Adrenal gland (tissue), 5 donors: ENCODE measurements at regions not wholly inside any gene's neighbourhood (a gene's known extent, or its start where the extent isn't known, plus 50 kb on each side); places are given as distances from the start of the nearest gene placed in this dataset.

Experiments used
- POLR2A ChIP-seq, 2 donors: fragments of 450-650 bp; IDR thresholded peaks; one replicate each; pipeline ENCODE4 v1.6.1; 2017; ENCODE audit warnings: antibody characterized with exemption in 2 of 2, mild to moderate bottlenecking in 2 of 2, moderate library complexity in 1 of 2
- TF ChIP-seq, protein P1 (sequence below), 6 experiments: fragments of 450-650 bp in 4 of 6; fragments of 200-600 bp in 2 of 6; sonication (generic) in 1 of 6; IDR thresholded peaks; 1 replicate in 5 of 6; 2 replicates in 1 of 6; pipeline versions ENCODE4 v1.5.1 to v1.8.0; 2016 to 2021; ENCODE audit warnings: antibody characterized with exemption in 6 of 6, mild to moderate bottlenecking in 2 of 6, moderate library complexity in 1 of 6
- donor health status: DM: no; HTN: no; CAD: no.

DNA sequence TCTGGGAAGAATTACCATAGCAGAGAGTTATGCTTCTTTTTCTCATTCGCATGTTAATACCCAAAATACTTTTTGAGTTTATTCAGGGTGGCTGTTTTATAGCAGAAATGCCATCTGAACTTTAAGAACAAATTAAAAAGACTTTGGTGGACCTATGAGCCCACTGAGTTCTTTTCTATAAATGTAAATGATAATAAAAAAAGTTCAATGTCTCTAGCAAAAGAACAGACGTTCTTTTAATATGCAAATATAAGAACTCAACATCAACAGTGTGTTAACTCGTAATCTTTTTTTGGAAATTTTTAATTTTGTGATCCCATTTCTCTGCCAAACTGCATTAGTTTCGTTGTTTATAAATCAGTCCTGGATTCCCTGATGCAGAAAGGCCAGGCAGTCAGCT lies 1283.0 kb upstream of the NUDT12 start:
- TF ChIP-seq, protein P1, sequence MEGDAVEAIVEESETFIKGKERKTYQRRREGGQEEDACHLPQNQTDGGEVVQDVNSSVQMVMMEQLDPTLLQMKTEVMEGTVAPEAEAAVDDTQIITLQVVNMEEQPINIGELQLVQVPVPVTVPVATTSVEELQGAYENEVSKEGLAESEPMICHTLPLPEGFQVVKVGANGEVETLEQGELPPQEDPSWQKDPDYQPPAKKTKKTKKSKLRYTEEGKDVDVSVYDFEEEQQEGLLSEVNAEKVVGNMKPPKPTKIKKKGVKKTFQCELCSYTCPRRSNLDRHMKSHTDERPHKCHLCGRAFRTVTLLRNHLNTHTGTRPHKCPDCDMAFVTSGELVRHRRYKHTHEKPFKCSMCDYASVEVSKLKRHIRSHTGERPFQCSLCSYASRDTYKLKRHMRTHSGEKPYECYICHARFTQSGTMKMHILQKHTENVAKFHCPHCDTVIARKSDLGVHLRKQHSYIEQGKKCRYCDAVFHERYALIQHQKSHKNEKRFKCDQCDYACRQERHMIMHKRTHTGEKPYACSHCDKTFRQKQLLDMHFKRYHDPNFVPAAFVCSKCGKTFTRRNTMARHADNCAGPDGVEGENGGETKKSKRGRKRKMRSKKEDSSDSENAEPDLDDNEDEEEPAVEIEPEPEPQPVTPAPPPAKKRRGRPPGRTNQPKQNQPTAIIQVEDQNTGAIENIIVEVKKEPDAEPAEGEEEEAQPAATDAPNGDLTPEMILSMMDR (IDR thresholded peaks at IDR 0.05): no peak
- TF ChIP-seq POLR2A (IDR thresholded peaks at IDR 0.05): no peak
